ENCODE measurements at regions not wholly inside any gene's neighbourhood (a gene's known extent, or its start where the extent isn't known, plus 50 kb on each side); places are given as distances from the start of the nearest gene placed in this dataset.

DNA sequence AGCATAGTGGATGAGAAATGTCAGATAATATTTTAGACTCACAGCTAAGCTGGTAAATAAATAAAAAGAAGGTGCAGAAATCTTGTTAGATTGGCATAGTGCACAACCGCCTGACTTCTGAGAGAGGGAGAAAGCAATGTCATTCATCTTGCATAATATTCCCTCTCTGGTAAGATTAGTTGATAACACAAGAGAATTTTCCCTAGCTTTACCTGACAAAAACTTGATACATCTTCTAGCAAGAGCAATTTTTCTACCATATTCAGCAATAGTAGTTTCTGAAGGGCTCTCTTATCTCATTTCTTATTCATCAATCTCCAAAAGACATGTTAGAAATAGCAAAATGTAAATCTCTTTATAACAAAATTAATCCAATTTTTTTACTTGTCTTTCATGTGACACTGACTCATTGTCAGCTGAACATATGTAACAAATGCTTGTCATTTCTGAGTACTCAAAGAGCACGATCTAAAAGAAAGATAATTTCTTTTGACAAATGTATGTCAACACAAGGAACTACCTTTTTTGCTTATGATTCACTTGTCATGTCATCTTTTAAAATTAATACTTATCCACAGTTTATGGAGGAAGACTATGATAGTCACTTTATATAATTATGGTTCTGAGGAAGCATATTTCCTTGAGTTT, 240.0 kb downstream of the ARAP2 start:
- no peaks in the 10 kb centered on the region for H3K4me1 ChIP-seq
- no peaks in the 10 kb centered on the region for H3K9me3 ChIP-seq
- H3K4me3 ChIP-seq (ENCODE audit: low read depth, low read length): no peak overlapping the region
- H3K27me3 ChIP-seq: no peaks in the 10 kb centered on the region
- TF ChIP-seq, protein P1, sequence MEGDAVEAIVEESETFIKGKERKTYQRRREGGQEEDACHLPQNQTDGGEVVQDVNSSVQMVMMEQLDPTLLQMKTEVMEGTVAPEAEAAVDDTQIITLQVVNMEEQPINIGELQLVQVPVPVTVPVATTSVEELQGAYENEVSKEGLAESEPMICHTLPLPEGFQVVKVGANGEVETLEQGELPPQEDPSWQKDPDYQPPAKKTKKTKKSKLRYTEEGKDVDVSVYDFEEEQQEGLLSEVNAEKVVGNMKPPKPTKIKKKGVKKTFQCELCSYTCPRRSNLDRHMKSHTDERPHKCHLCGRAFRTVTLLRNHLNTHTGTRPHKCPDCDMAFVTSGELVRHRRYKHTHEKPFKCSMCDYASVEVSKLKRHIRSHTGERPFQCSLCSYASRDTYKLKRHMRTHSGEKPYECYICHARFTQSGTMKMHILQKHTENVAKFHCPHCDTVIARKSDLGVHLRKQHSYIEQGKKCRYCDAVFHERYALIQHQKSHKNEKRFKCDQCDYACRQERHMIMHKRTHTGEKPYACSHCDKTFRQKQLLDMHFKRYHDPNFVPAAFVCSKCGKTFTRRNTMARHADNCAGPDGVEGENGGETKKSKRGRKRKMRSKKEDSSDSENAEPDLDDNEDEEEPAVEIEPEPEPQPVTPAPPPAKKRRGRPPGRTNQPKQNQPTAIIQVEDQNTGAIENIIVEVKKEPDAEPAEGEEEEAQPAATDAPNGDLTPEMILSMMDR (IDR thresholded peaks at IDR 0.05; ENCODE audit: low read depth, low read length): no peak
- H3K36me3 ChIP-seq: no peaks in the 10 kb centered on the region
- DNase-seq: no peak

DNA sequence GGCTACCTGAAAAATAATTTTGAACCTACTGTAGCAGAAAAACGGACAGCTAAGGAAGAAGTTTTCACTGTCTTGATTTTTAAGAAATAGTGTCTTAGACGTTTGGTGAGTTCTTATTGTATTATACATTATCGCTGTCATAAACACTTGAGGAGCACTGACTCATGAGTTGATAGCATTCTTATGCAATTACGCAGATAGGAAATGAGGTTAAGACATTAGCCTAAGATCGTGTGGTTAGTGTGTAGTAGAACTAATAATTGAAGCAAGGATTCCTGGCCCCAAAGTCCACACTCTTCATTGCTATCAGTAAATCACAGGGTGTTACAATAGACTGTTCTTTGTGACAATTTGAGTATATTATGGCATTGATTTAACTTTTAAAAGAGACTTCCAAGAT, 238.1 kb downstream of the ARAP2 start:
- H3K4me3 ChIP-seq (ENCODE audit: low read depth, low read length): no peak overlapping the region
- H3K4me1 ChIP-seq: no peaks in the 10 kb centered on the region
- no peaks in the 10 kb centered on the region for H3K9me3 ChIP-seq
- no peaks in the 10 kb centered on the region for H3K27me3 ChIP-seq
- no peaks in the 10 kb centered on the region for H3K36me3 ChIP-seq
- TF ChIP-seq, protein P1 (IDR thresholded peaks at IDR 0.05; ENCODE audit: low read depth, low read length): no peak
- DNase-seq: no peak

DNA sequence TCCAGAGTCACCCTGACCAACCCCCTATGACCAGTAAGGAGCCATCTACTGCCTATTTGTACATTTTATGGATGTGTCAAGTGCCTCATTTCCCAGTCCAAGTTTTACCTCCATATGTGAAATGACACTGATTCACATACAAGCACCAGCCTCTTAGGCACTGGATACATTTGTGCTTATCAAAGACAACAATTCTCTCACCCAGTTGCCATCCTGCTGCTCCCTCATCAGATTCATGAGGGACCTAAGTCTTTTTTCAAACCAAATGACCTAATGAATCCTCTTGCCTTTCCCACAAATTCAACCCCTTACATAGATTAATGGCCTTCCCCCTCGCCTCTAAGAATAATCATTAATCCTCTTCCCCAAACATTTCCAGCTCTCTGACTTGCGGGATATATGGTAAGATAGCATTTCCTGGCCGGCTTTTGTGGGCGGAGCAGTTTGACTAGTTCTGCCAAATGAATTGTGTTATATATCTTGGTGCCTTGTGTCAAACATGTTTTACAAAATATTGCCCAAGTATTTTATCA, 233.9 kb downstream of the ARAP2 start:
- Histone ChIP-seq H3K4me1 (no peaks in the 10 kb centered on the region), H3K9me3 (no peaks in the 10 kb centered on the region), H3K36me3 (no peaks in the 10 kb centered on the region), H3K27me3 (no peaks in the 10 kb centered on the region), H3K4me3 (ENCODE audit: low read depth, low read length) (no peak overlapping the region)
- no peak for DNase-seq
- TF ChIP-seq, protein P1 (IDR thresholded peaks at IDR 0.05; ENCODE audit: low read depth, low read length): no peak

DNA sequence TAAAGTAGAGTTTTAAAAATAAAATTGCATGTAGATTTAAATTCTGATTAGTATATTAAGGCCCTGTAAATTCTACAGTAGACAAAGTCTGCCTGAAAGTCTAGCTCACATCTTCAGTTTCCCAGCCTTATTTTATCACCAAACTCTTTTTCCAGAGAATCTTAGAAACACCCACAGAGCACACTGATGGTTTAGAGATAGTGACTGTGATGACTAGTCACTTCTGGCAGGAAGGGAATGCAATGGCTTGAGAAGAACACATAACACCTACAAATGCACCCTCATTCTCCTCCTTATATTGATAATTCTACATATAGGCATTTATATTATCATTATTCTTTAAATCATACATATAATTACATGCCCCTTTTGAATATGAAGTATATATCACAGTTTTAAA, 232.9 kb downstream of the ARAP2 start:
- no peak overlapping the region for H3K4me3 ChIP-seq (ENCODE audit: low read depth, low read length)
- H3K4me1 ChIP-seq: no peaks in the 10 kb centered on the region
- TF ChIP-seq, protein P1 (IDR thresholded peaks at IDR 0.05; ENCODE audit: low read depth, low read length): no peak
- DNase-seq: no peak
- H3K9me3 ChIP-seq: no peaks in the 10 kb centered on the region
- no peaks in the 10 kb centered on the region for H3K36me3 ChIP-seq
- no peaks in the 10 kb centered on the region for H3K27me3 ChIP-seq

DNA sequence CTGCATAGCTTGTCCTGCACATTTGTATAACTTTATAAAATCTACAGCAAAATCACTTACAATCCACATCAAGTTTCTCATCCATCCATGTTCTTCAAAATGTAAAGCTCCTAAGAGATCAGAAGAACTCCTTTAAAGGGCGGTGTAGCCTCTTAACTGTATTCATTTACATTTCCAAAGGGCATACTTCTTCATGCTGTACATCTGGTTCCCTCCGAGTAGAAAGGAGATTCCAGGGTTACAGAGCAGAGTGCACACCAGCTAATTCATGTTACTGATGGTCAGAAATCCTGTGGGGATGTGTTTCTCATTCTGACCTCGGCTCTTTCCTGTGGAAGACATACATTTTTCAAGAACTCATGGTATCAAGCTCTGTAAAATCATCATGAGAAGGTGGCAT, 231.8 kb downstream of the ARAP2 start:
- H3K4me3 ChIP-seq (ENCODE audit: low read depth, low read length): no peak overlapping the region
- H3K4me1 ChIP-seq: no peaks in the 10 kb centered on the region
- TF ChIP-seq, protein P1 (IDR thresholded peaks at IDR 0.05; ENCODE audit: low read depth, low read length): no peak
- no peak for DNase-seq
- no peaks in the 10 kb centered on the region for H3K9me3 ChIP-seq
- H3K27me3 ChIP-seq: no peaks in the 10 kb centered on the region
- no peaks in the 10 kb centered on the region for H3K36me3 ChIP-seq

DNA sequence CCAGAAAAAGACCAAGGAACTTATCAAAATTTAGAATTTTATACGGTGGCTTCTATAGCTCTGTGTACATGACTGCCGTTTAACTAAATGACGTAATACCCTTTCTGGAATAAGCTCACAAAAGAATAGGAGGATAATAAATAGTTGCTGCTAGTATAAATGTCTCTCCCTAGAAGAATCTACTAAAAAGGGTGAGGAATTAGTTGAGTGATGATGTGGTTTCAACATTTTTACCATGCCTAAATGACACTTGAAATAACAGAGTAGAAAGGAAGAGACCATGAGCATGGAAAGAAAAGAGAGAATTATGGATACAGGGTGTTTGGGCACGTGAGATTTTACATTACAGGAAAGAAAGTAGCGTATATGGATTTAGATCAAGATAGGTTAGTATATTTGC, 231.1 kb downstream of the ARAP2 start:
- Histone ChIP-seq H3K27me3 (no peaks in the 10 kb centered on the region), H3K4me1 (no peaks in the 10 kb centered on the region)
- TF ChIP-seq, protein P1 (IDR thresholded peaks at IDR 0.05; ENCODE audit: low read depth, low read length): no peak

More for the DNA sequence above, 231.1 kb downstream of the ARAP2 start:
- no peaks in the 10 kb centered on the region for H3K9me3 ChIP-seq
- H3K4me3 ChIP-seq (ENCODE audit: low read depth, low read length): no peak overlapping the region
- DNase-seq: no peak
- no peaks in the 10 kb centered on the region for H3K36me3 ChIP-seq

Data from BE2C (cell line).